Stimulated activated CD4-positive, alpha-beta T cell treated with anti-CD3 and anti-CD28 coated beads, Interleukin-12 subunit alpha, Interleukin-12 subunit beta, amount 100 ng/mL, for 48 hours (primary cell): ENCODE measurements at regions not wholly inside any gene's neighbourhood (a gene's known extent, or its start where the extent isn't known, plus 50 kb on each side); places are given as distances from the start of the nearest gene placed in this dataset.

Source experiments
- DNase-seq, 3 donors: peaks; one replicate each; pipeline ENCODE4 v3.0.0-alpha.2; 2020; ENCODE audit warnings: low read depth in 2 of 3, low spot score in 1 of 3

DNA sequence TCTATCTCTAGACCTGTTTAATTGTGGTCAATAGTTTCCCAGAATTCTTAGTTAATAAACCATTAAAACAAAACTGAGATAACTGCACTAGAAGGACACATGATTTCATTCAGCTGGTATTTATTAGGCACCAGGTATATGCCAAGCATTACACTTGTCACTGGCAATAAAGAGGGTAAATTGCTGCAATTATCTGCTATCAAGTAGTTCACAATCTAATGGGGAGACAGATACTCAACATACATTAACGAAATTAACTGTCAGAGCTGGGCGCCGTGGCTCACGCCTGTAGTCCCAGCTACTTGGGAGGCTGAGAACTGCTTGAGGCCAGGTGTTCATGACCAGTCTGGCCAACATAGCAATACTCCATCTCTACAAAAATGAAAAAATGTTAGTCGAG, 71.7 kb upstream of the WIPF1 start:
- no peak for DNase-seq

DNA sequence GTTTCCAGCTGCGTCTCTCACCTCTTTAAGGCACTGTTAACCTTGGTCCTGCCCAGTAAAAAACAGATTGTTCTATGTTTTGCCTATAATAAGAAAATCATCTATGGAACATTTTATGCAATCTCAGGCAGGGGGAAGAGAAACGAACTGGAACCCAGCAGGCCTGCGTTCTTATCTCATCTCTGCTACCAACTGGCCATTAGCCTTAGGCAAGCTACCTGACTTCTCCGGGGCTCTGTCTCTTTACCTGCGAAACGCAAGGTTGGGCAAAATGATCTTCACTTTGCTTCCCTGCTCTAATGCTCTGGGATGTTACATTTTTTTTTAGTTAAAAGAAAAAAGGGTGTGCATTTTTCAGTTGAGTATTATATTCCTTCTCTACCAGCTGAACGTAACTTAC, 70.5 kb upstream of the WIPF1 start:
- DNase-seq: no peak

DNA sequence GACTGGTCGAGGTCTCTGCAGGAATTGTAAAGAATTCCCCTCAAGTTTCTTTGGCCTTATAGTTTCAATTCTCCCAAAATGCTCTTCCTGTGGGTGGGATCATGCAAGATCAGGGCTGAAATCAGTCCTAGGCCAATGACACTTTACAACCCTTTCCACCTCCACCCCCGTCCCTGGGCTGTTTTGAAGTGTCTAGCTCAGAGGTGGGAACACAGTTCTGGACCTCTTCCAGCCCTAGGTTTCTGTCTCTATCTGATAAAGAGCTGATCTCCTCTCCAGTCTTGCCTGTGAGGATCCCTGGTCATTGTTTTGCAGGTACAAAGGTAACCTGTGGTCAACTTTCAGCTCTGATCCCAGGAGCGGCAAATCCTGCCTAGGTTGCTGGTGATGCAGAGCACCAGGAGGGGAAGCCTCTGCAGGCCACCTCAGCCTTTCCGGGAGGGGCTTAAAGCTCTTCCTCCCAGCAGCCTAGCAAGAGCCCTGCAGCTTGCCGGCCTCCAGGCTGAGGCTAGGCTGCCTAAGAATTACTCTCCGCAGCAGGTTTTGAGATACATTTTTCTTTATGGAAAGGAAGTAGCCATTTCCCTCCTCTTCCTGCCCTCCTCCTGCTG, 69.8 kb upstream of the WIPF1 start:
- no peak for DNase-seq

DNA sequence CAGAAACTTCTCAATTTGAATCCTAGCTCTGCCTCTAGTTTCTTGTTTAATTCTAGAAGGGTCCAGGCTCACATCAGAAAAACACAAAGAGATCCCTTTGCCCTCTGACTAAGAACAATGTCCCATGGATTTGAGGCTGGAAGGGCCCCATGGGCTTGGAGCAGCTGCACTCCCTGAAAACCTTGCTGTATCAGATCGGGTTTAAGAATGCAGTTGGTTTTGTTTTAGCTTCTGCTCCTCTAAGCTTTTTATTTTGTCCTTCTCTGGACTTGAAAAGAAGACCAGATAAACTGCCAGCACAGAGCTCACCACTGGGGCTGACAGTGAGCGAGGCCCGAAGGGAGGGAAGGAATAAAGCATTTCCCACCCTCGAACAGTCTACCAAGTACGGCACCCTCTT, 69.2 kb upstream of the WIPF1 start:
- DNase-seq: no peak

DNA sequence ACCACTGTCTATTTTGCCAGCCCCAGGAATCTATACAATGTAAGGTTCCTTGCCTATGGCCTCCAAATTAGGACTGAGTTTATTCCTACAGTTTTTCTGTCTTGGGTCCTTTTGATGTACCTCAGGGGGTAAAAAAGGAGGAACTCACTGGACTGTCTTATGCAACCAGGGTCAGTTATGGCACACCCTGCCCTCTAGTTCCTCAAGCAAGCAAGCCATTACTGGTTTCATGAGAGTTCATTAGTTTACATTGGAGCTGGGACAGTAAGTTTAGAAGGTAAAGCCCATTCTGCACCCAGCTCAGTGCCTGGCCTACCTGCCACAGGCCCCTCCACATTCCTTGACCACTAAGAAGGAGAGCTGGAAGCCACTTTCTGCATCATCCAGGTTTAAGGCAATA, 68.7 kb upstream of the WIPF1 start:
- no peak for DNase-seq

DNA sequence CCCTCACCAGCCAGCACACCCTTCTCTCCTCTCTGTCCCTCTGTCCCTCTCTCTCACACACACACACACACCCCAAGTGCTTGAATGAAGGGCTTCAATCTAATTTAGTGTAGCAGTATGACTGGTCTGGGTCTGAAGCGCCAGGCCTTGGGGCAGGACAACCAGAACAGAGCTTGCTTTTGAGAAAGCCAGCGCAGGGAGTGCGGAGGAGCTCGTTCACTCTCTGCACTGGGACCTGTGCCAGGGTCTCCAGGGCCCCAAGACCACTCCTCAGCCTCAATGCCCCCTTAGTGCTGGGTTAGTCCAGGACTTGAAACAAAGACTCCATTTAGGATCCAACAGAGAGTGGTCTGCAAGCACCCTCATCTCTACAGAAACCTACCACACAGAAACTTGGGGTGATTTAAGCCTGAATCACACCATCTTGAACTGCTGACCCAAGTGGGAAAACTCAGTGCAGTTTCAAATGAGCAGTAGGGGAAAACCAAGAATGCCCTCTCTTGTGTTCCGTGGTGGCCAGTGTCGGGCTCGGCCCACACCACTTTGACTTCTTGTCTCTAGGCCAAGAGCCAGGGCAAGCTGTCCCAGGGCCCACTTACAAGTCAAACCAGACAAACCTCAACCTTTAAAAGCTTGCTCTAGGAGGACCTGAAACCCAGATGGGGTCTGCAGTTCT, 66.6 kb upstream of the WIPF1 start:
- DNase-seq: no peak

DNA sequence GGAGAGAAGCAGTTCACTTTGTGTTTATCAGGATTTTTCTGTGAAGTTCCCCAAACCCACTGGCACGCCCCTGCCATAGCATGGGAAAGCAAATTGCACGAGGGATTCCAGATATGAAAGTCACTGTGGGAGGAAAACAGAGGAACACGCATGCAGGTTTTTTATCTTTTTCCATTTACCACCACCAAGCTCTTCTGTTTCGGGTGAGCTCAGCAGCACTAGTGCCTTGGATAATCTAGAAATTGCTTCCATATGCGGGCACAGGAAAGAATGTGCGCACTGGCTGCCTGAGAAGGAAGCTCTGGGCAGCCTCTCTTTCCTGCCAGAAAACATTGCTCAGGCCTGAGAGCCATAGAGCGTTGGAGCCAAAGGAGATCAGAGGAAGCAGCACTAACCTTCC, 65.9 kb upstream of the WIPF1 start:
- DNase-seq: no peak

DNA sequence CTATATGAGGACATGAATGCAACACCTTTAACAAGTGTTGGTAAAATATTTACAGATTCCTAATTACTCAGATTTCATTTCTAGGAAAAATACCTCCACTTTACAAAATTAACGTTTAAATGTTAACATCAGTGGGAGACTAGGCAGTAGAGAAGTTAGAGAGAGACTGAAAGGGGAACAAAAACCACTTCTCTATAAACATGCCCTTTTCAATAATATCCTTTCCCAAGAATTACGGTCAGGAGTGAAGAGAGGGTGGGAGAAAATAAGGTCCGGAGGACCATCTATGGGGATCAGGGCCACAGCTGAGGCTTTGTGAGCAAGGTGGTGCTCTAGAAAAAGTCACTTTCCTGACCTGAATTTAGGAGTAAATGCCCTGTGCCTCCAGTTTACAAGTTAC, 65.3 kb upstream of the WIPF1 start:
- DNase-seq: no peak

DNA sequence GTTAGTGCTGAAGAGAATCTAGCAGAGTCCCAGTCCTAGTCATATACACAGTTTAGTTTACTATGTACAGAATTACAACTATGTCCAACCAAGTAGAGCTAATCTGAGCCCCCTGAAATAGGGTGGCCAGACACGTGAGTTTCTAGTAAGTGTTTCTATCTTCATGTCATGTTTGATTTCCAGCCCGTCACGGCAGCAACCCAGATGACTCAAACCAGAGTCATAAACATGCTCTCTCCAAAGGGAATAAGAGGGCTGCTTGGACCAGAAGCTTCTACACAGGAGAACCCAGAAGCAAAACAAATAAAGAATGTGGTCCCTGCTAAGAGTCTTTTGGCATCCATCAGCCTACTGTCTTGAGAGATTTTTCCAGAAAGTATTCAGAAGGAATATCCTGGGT, 64.9 kb upstream of the WIPF1 start:
- no peak for DNase-seq

DNA sequence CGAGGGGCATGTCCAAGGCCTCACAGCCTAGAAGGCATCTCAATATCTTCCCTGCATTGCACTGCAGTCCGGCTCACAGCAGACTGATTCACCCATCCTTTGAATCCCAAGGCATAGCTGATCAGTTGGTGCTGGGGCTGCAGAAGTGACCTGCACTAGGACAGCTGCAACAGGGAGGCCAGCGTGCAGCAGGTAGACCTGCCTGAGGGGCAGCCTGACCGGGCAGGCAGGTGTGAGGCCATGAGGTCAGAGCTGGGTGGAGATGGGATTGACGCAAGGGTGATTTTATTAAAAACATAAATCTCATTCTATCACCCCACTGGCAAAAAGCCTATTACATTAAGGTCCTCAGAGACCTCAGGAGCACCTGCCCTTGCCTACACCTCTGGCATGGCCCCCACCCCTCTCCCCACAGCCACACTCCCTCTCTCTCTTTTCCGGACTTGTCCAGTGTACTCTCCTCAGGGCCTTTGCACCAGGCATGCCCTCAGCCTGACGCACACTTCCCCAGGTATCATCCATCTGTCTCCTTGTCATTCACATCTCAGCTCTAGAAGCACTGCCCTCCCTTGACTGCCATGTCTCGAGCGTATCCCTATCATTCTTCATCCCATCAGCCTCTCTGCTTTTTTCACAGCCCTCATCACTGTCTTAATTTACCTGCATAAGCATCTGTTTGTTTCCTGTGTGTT, 63.5 kb upstream of the WIPF1 start:
- no peak for DNase-seq

DNA sequence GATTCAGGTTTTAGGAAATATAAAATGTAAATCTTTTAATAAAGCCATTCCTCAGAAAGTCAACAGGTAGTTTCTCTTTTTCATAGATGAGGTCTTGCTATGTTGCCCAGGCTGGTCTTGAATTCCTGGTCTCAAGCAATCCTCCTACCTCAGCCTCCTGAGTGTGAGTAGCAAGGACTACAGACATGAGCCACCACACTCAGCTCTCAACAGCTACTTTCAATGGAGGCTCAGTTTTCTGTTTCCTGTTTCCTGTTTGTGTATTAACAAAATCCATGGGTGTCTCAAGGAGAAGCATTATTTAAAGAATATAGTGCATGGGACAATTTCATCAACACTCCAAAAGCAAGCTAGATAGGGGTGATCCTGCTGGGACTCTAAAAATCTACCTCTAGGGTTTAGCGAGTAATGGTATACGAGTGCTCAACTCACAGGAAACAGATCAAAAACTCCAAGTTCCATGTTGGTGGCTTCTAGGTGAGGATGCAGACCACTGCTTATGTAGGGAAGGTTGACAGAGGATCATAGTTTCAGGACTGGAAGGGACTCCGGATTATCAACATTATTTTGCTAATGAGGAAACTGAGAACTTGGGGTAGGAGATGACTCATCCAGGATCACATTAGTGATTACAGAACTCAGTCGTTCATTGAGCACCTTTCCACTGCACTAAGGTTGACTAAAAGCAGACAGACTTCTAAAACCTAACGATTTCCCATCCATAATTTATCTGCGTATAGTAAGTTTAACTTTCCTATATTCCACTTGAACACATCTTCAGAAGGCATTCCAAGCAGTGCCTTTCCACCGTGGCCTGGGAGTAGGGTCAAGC, 61.7 kb upstream of the WIPF1 start:
- no peak for DNase-seq

DNA sequence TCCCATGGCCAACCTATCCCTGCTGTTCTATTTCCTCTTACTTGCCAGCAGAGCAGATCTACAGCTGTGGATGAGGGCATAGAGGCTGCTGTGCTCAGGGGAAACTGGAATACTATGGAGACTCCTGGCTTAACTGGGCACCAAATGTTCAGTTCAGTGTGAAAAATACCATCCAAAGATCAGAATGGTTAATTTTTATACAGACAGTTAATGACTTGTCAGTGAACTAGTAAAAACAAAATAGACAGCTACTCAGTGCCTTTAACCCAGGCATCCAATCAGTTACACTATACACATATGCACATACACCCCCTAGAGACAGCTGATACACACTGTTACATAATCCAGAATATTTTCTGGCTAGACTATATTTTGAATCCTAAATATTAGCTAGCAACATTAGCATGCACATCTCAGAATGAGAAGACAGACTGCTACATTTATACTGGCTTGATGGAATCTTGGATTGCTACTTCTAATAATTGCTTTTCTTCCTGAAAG, 59.1 kb upstream of the WIPF1 start:
- DNase-seq: no peak

DNA sequence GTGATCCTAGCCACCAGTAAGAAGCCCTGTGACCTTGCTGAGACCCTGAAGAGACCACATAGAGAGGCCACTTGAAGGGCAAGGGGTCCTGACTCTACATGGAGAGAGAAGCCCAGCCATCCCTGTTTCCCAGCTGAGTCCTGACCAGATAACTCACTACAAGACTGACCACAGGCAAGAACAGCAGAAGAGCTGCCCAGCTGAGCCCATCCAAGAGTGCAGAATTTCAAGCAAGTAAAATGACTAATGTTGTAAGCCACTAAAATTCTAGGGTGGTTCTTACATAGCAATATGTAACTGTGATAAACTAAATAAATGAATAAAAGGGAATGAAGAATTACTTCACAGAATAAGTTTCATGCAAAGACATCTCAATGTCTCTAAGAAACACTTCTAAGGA, 58.4 kb upstream of the WIPF1 start:
- DNase-seq: no peak

DNA sequence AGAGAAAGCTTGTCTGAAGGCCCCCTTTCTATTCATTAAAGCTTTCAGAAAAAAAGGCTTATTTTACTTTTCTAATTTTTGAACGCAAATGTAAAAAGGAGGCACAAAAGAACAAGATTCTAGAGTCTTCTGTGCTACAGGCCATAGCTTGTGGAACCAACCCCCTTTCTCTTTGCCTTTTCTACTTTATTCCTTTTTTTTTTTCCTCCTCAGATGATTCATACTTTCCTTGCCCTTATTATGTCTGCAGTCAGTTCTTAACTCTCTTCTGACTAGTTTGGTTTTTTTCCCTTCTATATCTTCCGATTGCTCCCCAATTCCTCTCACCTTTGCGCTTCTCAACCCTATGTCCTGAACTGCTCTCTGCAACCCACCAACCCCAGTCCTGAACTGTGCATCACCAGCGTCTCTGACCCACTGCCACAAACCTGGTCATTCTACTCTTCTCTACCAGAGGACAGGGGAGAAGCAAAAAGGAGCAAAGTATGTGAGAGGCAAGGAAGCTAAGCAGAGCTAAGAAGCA, 56.9 kb upstream of the WIPF1 start:
- DNase-seq: no peak

DNA sequence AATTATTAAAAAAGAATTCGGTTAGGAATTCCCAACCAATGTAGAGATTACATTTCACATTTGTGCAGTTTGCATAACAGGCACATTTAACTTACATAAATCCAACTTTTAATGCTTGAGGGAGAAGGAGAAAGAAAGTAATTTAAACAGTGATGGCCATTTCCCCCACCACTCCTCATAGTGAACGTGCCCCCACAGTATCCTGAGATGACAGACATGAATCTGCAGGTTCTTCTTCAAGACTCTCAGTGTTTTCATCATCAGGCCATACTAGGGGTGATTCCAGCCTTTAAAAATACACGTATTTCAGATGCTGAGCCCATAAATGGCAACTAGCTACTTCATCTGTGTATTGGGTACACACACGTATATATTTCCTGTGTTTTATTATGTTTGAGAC, 51.3 kb upstream of the WIPF1 start:
- no peak for DNase-seq
